ENCODE measurements at regions not wholly inside any gene's neighbourhood (a gene's known extent, or its start where the extent isn't known, plus 50 kb on each side); places are given as distances from the start of the nearest gene placed in this dataset.

GRCh38 chr4:41870035-41870434 is 65.2 kb upstream of the TMEM33 start:
- Histone ChIP-seq H3K9me3 (replicated peaks; ENCODE audit: insufficient read depth, low read length) (no peaks in the 10 kb centered on the region), H2AFZ (ENCODE audit: low read length) (no peak overlapping the region), H4K20me1 (ENCODE audit: insufficient read depth, low read length) (no peaks in the 10 kb centered on the region), H3K4me2 (ENCODE audit: low read depth, low read length) (no peak overlapping the region), H3K36me3 (replicated peaks; ENCODE audit: insufficient read depth, low read length) (no peaks in the 10 kb centered on the region), H3K9me2 (replicated peaks; ENCODE audit: insufficient read depth, low read length) (no peaks in the 10 kb centered on the region), H3K4me1 (ENCODE audit: low read length) (no peaks in the 10 kb centered on the region), H3K27ac (ENCODE audit: low read length) (no peak overlapping the region), H3F3A (ENCODE audit: insufficient read depth, low read length) (no peaks in the 10 kb centered on the region), H3K9ac (ENCODE audit: low read length) (no peak overlapping the region), H3K27me3 (replicated peaks; ENCODE audit: insufficient read depth, low read length) (no peaks in the 10 kb centered on the region), H3K79me2 (ENCODE audit: low read length) (no peaks in the 10 kb centered on the region), H3K4me3 (ENCODE audit: low read length) (no peak overlapping the region)
- TF ChIP-seq EZH2 (optimal IDR thresholded peaks at IDR 0.05; ENCODE audit: low read depth, low read length) = no peak
- no peak for TF ChIP-seq CTCF (IDR thresholded peaks at IDR 0.05; ENCODE audit: low read length)
- TF ChIP-seq EZH2phosphoT487 (IDR thresholded peaks at IDR 0.05; ENCODE audit: low read length) = no peak
- DNase-seq = no peak

- no peaks in the 10 kb centered on the region for H3K4me1 ChIP-seq (ENCODE audit: low read length)
- no peak overlapping the region for H3K9ac ChIP-seq (ENCODE audit: low read length)
- TF ChIP-seq CTCF (IDR thresholded peaks at IDR 0.05; ENCODE audit: low read length) (no peak), EZH2 (optimal IDR thresholded peaks at IDR 0.05; ENCODE audit: low read depth, low read length) (no peak), EZH2phosphoT487 (IDR thresholded peaks at IDR 0.05; ENCODE audit: low read length) (no peak)
- no peaks in the 10 kb centered on the region for H3K36me3 ChIP-seq (replicated peaks; ENCODE audit: insufficient read depth, low read length)
- no peak overlapping the region for H3K27ac ChIP-seq (ENCODE audit: low read length)
- H3K4me2 ChIP-seq (ENCODE audit: low read depth, low read length) = no peak overlapping the region
- no peak overlapping the region for H3K4me3 ChIP-seq (ENCODE audit: low read length)
- H3K9me3 ChIP-seq (replicated peaks; ENCODE audit: insufficient read depth, low read length) = no peaks in the 10 kb centered on the region
- no peak for DNase-seq
- H3K79me2 ChIP-seq (ENCODE audit: low read length) = no peaks in the 10 kb centered on the region
- no peaks in the 10 kb centered on the region for H3K9me2 ChIP-seq (replicated peaks; ENCODE audit: insufficient read depth, low read length)
- no peaks in the 10 kb centered on the region for H4K20me1 ChIP-seq (ENCODE audit: insufficient read depth, low read length)
- 0 out of 2 replicates have a peak overlapping the region, but pooled peaks have one; percentile 42 for H2AFZ ChIP-seq (ENCODE audit: low read length)
- H3K27me3 ChIP-seq (replicated peaks; ENCODE audit: insufficient read depth, low read length) = no peaks in the 10 kb centered on the region
- no peaks in the 10 kb centered on the region for H3F3A ChIP-seq (ENCODE audit: insufficient read depth, low read length)
Observed at GRCh38 chr4:41866799-41867677, 68.2 kb upstream of the TMEM33 start.

DNA sequence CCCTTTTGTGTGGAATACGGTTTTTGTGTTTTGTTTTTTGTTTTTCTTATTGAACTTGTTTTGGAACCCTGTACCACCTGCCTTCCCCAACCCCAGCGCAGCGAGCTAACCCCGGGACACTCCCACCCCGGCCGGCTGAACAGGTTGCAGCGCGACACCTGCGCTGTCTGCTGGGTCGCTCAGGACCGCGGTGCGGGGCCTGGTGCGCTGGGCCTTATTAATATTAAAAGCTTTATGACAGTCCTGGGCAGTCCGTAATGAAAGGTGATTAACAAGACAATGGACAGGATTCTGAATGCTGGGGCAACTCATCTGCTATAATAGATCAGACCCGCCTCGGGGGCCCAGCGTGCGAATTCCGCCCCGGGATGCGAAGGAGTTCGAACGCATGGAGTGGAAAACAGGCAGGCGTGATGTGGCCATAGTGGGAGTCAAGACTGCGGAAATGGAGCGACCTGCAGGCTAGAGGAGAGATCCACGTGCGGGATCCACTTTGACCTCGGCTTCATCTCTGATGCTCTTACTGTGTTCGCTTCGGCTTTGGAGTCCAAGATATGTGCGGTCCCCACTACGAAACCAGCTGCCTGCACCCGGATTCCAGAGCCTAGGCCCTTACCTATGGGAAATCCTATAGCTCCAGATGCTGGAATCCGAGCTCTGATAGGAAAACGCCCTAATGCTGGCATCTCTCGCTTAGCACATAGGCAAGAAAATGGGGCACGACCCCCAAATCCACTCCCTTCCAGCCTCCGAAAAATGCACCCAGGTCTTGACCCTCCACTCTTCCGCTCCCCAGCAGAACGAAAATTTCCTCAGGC is 69.0 kb upstream of the TMEM33 start:
- Histone ChIP-seq H3K9me3 (replicated peaks; ENCODE audit: insufficient read depth, low read length) (no peaks in the 10 kb centered on the region), H3K4me2 (ENCODE audit: low read depth, low read length) (no peak overlapping the region), H3K4me1 (ENCODE audit: low read length) (no peaks in the 10 kb centered on the region), H3K4me3 (ENCODE audit: low read length) (no peak overlapping the region), H2AFZ (ENCODE audit: low read length) (0 out of 2 replicates have a peak overlapping the region, but pooled peaks have one; percentile 42), H3K27me3 (replicated peaks; ENCODE audit: insufficient read depth, low read length) (no peaks in the 10 kb centered on the region), H3K9me2 (replicated peaks; ENCODE audit: insufficient read depth, low read length) (no peaks in the 10 kb centered on the region), H3K36me3 (replicated peaks; ENCODE audit: insufficient read depth, low read length) (no peaks in the 10 kb centered on the region), H3F3A (ENCODE audit: insufficient read depth, low read length) (no peaks in the 10 kb centered on the region), H3K9ac (ENCODE audit: low read length) (no peak overlapping the region), H4K20me1 (ENCODE audit: insufficient read depth, low read length) (no peaks in the 10 kb centered on the region), H3K79me2 (ENCODE audit: low read length) (no peaks in the 10 kb centered on the region), H3K27ac (ENCODE audit: low read length) (no peak overlapping the region)
- DNase-seq = no peak
- TF ChIP-seq CTCF (IDR thresholded peaks at IDR 0.05; ENCODE audit: low read length) (no peak), EZH2 (optimal IDR thresholded peaks at IDR 0.05; ENCODE audit: low read depth, low read length) (no peak), EZH2phosphoT487 (IDR thresholded peaks at IDR 0.05; ENCODE audit: low read length) (no peak)
